ENCODE measurements at regions not wholly inside any gene's neighbourhood (a gene's known extent, or its start where the extent isn't known, plus 50 kb on each side); places are given as distances from the start of the nearest gene placed in this dataset.
A peak's percentile ranks its signal among the peaks of the same experiment; 100 is the strongest.
"Not testable (repeated sequence)": the region's sequence is repeated elsewhere in the genome, so short reads cannot be mapped to it uniquely, and the experiment has no call there.

DNA sequence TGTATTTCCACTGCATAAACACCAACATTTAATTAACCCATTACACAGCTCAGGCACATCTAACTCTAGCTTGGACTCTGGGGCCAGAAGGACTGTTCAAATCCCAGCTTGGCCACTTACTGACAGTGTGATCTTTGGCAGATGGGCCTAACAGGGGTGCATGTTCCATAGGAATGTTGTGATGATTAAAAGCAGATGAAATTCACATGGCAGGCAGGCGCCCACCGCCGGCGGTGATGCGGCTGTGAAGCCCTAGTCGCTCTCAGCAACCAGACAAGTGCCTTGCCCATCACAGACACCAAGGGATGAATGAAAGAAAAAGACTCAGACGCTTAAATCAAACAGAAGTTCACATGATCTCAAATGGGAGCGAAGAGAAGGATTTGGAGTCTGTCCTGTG, 84.6 kb upstream of the WSB1 start:
- no peak for DNase-seq
- Histone ChIP-seq H3K9me3 (ENCODE audit: control insufficient read depth, insufficient read depth, low read length) (no peaks in the 10 kb centered on the region), H3K4me1 (ENCODE audit: control insufficient read depth, insufficient read depth, low read length) (no peaks in the 10 kb centered on the region), H3K36me3 (ENCODE audit: control insufficient read depth, insufficient read depth, low read length) (no peaks in the 10 kb centered on the region), H3K4me3 (ENCODE audit: low read length) (no peak overlapping the region), H3K27ac (ENCODE audit: low read length) (no peak overlapping the region), H3K27me3 (ENCODE audit: control insufficient read depth, insufficient read depth, low read length) (no peaks in the 10 kb centered on the region)
- ATAC-seq = no peak
- Mint-ChIP-seq H3K4me3 (no peak overlapping the region), H3K27me3 (ENCODE audit: low read depth in 2 of 2) (peaks cover 3 to 8% of the 10 kb centered on the region in 2 donors), H3K36me3 (no peaks in the 10 kb centered on the region), H3K27ac (no peak overlapping the region), H3K9me3 (no peaks in the 10 kb centered on the region), H3K4me1 (no peaks in the 10 kb centered on the region)
- intact Hi-C loops (cut with micrococcal nuclease) = no loop called here
- TF ChIP-seq, protein P1, sequence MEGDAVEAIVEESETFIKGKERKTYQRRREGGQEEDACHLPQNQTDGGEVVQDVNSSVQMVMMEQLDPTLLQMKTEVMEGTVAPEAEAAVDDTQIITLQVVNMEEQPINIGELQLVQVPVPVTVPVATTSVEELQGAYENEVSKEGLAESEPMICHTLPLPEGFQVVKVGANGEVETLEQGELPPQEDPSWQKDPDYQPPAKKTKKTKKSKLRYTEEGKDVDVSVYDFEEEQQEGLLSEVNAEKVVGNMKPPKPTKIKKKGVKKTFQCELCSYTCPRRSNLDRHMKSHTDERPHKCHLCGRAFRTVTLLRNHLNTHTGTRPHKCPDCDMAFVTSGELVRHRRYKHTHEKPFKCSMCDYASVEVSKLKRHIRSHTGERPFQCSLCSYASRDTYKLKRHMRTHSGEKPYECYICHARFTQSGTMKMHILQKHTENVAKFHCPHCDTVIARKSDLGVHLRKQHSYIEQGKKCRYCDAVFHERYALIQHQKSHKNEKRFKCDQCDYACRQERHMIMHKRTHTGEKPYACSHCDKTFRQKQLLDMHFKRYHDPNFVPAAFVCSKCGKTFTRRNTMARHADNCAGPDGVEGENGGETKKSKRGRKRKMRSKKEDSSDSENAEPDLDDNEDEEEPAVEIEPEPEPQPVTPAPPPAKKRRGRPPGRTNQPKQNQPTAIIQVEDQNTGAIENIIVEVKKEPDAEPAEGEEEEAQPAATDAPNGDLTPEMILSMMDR (IDR thresholded peaks at IDR 0.05) = no peak
- WGBS (ENCODE audit: insufficient coverage) = 95% methylated on average over 6 of the region's 8 CpGs

DNA sequence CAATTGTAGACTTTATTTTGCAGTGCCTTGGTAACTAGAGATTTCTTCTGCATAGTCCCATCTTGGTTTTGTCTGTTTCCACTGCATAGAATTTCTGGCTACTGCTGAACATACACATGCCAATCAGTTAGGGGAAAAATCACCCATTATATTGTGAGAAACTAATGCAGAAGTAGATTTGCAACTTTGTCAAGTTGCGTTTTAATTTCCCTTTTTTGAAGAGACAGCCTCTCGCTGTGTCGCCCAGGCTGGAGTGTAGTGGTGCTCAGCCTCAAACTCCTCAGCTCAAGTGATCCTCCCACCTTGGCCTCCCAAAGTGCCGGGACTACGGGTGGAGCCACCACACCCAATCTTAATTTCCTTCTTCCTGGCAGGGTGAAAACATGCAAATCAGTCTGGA, 83.1 kb upstream of the WSB1 start:
- DNase-seq; H3K27ac Mint-ChIP-seq; H3K36me3 ChIP-seq (ENCODE audit: control insufficient read depth, insufficient read depth, low read length); H3K4me1 Mint-ChIP-seq; H3K9me3 ChIP-seq (ENCODE audit: control insufficient read depth, insufficient read depth, low read length); ATAC-seq; H3K4me3 ChIP-seq (ENCODE audit: low read length); H3K4me1 ChIP-seq (ENCODE audit: control insufficient read depth, insufficient read depth, low read length); H3K9me3 Mint-ChIP-seq; H3K27me3 Mint-ChIP-seq (ENCODE audit: low read depth in 2 of 2); H3K27me3 ChIP-seq (ENCODE audit: control insufficient read depth, insufficient read depth, low read length); H3K27ac ChIP-seq (ENCODE audit: low read length); H3K36me3 Mint-ChIP-seq; intact Hi-C loops (cut with micrococcal nuclease); H3K4me3 Mint-ChIP-seq: not testable (repeated sequence)
- WGBS (ENCODE audit: insufficient coverage) = no CpG with 5 or more reads among the region's 5 CpGs

DNA sequence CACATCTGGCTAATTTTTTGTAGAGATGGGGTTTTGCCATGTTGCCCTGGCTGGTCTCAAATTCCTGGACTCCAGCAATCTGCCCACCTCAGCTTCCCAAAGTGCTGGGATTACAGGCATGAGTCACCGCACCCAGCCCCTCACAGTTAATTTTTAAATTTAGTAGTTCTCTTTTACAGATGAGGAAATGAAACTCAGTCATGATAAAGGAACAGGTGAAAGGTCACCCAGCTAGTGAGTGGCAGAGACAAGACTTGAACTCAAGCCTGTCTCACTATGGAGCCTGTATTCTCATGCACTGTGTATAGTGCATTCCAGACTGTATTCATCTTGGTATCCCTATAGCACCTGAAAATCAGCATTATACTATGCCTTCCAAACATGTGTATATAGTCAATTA, 77.1 kb upstream of the WSB1 start:
- Mint-ChIP-seq H3K36me3 (no peaks in the 10 kb centered on the region), H3K9me3 (no peaks in the 10 kb centered on the region), H3K4me3 (no peak overlapping the region), H3K27ac (no peak overlapping the region), H3K27me3 (ENCODE audit: low read depth in 2 of 2) (peaks cover 3 to 8% of the 10 kb centered on the region in 2 donors), H3K4me1 (no peaks in the 10 kb centered on the region)
- no peak for ATAC-seq
- no peaks in the 10 kb centered on the region for H3K36me3 ChIP-seq (ENCODE audit: control insufficient read depth, insufficient read depth, low read length)
- H3K27me3 ChIP-seq (ENCODE audit: control insufficient read depth, insufficient read depth, low read length) = no peaks in the 10 kb centered on the region
- H3K4me3 ChIP-seq (ENCODE audit: low read length) = no peak overlapping the region
- WGBS (ENCODE audit: insufficient coverage) = 33% methylated on average over 1 of the region's 1 CpG
- DNase-seq = no peak
- H3K9me3 ChIP-seq (ENCODE audit: control insufficient read depth, insufficient read depth, low read length) = no peaks in the 10 kb centered on the region
- H3K27ac ChIP-seq (ENCODE audit: low read length) = peak overlapping the region; percentile 75
- intact Hi-C loops (cut with micrococcal nuclease) = no loop called here
- TF ChIP-seq, protein P1 (IDR thresholded peaks at IDR 0.05) = no peak
- peaks cover 12% of the 10 kb centered on the region for H3K4me1 ChIP-seq (ENCODE audit: control insufficient read depth, insufficient read depth, low read length)

DNA sequence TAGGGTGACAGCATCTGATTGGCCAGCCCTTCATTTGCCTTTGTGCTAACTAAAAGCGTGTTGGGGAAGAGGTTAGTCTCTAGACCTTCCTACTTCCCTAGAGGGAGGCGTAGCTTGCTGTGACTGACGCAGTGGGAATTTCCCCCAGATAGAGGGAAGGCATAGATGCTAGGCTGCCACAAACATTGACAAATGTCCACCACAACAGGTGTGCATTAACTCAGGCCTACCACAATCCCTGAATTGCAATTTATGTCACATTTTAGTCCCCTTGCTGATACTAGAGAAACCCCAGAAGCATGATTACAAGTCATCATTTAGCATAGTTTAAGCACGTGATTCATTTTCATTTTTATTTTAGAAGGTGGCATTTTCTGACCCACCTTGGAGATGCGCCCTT, 76.3 kb upstream of the WSB1 start:
- Mint-ChIP-seq H3K27ac (no peak overlapping the region), H3K4me1 (no peaks in the 10 kb centered on the region), H3K9me3 (no peaks in the 10 kb centered on the region), H3K4me3 (no peak overlapping the region), H3K36me3 (no peaks in the 10 kb centered on the region), H3K27me3 (ENCODE audit: low read depth in 2 of 2) (peaks cover 3 to 8% of the 10 kb centered on the region in 2 donors)
- ATAC-seq (peak in 1 of 3 donors; percentile 40), DNase-seq (peak in 1 of 2 donors; percentile 39)
- Histone ChIP-seq H3K4me3 (ENCODE audit: low read length) (no peak overlapping the region), H3K36me3 (ENCODE audit: control insufficient read depth, insufficient read depth, low read length) (no peaks in the 10 kb centered on the region), H3K4me1 (ENCODE audit: control insufficient read depth, insufficient read depth, low read length) (peaks cover 12% of the 10 kb centered on the region), H3K9me3 (ENCODE audit: control insufficient read depth, insufficient read depth, low read length) (no peaks in the 10 kb centered on the region), H3K27ac (ENCODE audit: low read length) (peak overlapping the region; percentile 79), H3K27me3 (ENCODE audit: control insufficient read depth, insufficient read depth, low read length) (no peaks in the 10 kb centered on the region)
- intact Hi-C loops (cut with micrococcal nuclease) = no loop called here
- TF ChIP-seq, protein P1 (IDR thresholded peaks at IDR 0.05) = no peak
- 81% methylated on average over 5 of the region's 5 CpGs for WGBS (ENCODE audit: insufficient coverage)
